ENCODE measurements at regions not wholly inside any gene's neighbourhood (a gene's known extent, or its start where the extent isn't known, plus 50 kb on each side); places are given as distances from the start of the nearest gene placed in this dataset.

- TF ChIP-seq, protein P1, sequence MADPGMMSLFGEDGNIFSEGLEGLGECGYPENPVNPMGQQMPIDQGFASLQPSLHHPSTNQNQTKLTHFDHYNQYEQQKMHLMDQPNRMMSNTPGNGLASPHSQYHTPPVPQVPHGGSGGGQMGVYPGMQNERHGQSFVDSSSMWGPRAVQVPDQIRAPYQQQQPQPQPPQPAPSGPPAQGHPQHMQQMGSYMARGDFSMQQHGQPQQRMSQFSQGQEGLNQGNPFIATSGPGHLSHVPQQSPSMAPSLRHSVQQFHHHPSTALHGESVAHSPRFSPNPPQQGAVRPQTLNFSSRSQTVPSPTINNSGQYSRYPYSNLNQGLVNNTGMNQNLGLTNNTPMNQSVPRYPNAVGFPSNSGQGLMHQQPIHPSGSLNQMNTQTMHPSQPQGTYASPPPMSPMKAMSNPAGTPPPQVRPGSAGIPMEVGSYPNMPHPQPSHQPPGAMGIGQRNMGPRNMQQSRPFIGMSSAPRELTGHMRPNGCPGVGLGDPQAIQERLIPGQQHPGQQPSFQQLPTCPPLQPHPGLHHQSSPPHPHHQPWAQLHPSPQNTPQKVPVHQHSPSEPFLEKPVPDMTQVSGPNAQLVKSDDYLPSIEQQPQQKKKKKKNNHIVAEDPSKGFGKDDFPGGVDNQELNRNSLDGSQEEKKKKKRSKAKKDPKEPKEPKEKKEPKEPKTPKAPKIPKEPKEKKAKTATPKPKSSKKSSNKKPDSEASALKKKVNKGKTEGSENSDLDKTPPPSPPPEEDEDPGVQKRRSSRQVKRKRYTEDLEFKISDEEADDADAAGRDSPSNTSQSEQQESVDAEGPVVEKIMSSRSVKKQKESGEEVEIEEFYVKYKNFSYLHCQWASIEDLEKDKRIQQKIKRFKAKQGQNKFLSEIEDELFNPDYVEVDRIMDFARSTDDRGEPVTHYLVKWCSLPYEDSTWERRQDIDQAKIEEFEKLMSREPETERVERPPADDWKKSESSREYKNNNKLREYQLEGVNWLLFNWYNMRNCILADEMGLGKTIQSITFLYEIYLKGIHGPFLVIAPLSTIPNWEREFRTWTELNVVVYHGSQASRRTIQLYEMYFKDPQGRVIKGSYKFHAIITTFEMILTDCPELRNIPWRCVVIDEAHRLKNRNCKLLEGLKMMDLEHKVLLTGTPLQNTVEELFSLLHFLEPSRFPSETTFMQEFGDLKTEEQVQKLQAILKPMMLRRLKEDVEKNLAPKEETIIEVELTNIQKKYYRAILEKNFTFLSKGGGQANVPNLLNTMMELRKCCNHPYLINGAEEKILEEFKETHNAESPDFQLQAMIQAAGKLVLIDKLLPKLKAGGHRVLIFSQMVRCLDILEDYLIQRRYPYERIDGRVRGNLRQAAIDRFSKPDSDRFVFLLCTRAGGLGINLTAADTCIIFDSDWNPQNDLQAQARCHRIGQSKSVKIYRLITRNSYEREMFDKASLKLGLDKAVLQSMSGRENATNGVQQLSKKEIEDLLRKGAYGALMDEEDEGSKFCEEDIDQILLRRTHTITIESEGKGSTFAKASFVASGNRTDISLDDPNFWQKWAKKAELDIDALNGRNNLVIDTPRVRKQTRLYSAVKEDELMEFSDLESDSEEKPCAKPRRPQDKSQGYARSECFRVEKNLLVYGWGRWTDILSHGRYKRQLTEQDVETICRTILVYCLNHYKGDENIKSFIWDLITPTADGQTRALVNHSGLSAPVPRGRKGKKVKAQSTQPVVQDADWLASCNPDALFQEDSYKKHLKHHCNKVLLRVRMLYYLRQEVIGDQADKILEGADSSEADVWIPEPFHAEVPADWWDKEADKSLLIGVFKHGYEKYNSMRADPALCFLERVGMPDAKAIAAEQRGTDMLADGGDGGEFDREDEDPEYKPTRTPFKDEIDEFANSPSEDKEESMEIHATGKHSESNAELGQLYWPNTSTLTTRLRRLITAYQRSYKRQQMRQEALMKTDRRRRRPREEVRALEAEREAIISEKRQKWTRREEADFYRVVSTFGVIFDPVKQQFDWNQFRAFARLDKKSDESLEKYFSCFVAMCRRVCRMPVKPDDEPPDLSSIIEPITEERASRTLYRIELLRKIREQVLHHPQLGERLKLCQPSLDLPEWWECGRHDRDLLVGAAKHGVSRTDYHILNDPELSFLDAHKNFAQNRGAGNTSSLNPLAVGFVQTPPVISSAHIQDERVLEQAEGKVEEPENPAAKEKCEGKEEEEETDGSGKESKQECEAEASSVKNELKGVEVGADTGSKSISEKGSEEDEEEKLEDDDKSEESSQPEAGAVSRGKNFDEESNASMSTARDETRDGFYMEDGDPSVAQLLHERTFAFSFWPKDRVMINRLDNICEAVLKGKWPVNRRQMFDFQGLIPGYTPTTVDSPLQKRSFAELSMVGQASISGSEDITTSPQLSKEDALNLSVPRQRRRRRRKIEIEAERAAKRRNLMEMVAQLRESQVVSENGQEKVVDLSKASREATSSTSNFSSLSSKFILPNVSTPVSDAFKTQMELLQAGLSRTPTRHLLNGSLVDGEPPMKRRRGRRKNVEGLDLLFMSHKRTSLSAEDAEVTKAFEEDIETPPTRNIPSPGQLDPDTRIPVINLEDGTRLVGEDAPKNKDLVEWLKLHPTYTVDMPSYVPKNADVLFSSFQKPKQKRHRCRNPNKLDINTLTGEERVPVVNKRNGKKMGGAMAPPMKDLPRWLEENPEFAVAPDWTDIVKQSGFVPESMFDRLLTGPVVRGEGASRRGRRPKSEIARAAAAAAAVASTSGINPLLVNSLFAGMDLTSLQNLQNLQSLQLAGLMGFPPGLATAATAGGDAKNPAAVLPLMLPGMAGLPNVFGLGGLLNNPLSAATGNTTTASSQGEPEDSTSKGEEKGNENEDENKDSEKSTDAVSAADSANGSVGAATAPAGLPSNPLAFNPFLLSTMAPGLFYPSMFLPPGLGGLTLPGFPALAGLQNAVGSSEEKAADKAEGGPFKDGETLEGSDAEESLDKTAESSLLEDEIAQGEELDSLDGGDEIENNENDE (IDR thresholded peaks at IDR 0.05; ENCODE audit: insufficient replicate concordance, low read length): no peak
- no peak for TF ChIP-seq SIRT6 (IDR thresholded peaks at IDR 0.05; ENCODE audit: low read length)
- no peak for TF ChIP-seq CHD2 (IDR thresholded peaks at IDR 0.05; ENCODE audit: low read length)
- no peak for TF ChIP-seq SP1 (IDR thresholded peaks at IDR 0.05; ENCODE audit: low read depth, low read length)
- TF ChIP-seq JUND (IDR thresholded peaks at IDR 0.05; ENCODE audit: low read length): no peak
- TF ChIP-seq SP2 (IDR thresholded peaks at IDR 0.05; ENCODE audit: low read length): no peak
- TF ChIP-seq RAD21 (IDR thresholded peaks at IDR 0.05 in 1 of 2, conservative IDR thresholded peaks at IDR 0.05 in 1 of 2; ENCODE audit: low read depth in 2 of 2, low read length in 2 of 2): no peak
- no peak for TF ChIP-seq ATF3 (IDR thresholded peaks at IDR 0.05; ENCODE audit: insufficient read depth, low read depth, low read length)
- TF ChIP-seq ZNF274 (IDR thresholded peaks at IDR 0.05; ENCODE audit: borderline replicate concordance, extremely low read depth, low read length): no peak
- no peak for TF ChIP-seq CHD1 (IDR thresholded peaks at IDR 0.05; ENCODE audit: low read depth, low read length)
- TF ChIP-seq EGR1 (IDR thresholded peaks at IDR 0.05; ENCODE audit: borderline replicate concordance, low read depth, low read length): no peak
- no peak for TF ChIP-seq SAP30 (IDR thresholded peaks at IDR 0.05; ENCODE audit: insufficient read depth, insufficient replicate concordance, low read length)
- TF ChIP-seq TAF1 (IDR thresholded peaks at IDR 0.05; ENCODE audit: low read depth, low read length): no peak
These were observed 67.5 kb upstream of the FAM241A start (continued) for GRCh38 chr4:112077743-112078142.
